PC-3 (cell line): ENCODE measurements at regions not wholly inside any gene's neighbourhood (a gene's known extent, or its start where the extent isn't known, plus 50 kb on each side); places are given as distances from the start of the nearest gene placed in this dataset.

Experiments used
- ATAC-seq: fragments of 200-7000 bp; cut with Tn5 transposase; 2 replicates; pipeline ENCODE4 v1.9.1; 2020; ENCODE audit warnings: mild to moderate bottlenecking, moderate library complexity
- BruUV-seq: library from RNA; stranded (reverse); fragments of 400-500 nt; replicated peaks from 2 replicates; lab custom pipeline; 2021; lab: Mats Ljungman, UMichigan
- CTCF ChIA-PET: fragments of 300-600 bp; sonication (Branson Sonifier 250); formaldehyde crosslinking; loops from one replicate; lab custom pipeline; 2022; ENCODE audit warnings: antibody characterized with exemption; lab: Charles Lee
- POLR2A ChIA-PET: fragments of 300-600 bp; sonication (Branson Sonifier 250); formaldehyde crosslinking; loops from one replicate; lab custom pipeline; 2022; ENCODE audit warnings: antibody characterized with exemption; ENCODE audit not compliant: unreplicated experiment; lab: Charles Lee
- DNase-seq: peaks from one replicate; pipeline ENCODE4 v3.0.0-alpha.2; 2015
- H2AFZ ChIP-seq: fragments of 300-600 bp; sonication (generic); 2 replicates; pipeline ENCODE4 v1.6.0; 2016; ENCODE audit warnings: antibody characterized with exemption, low read length
- H3F3A ChIP-seq: fragments of 300-600 bp; sonication (generic); one replicate; pipeline ENCODE4 v1.6.0; 2017; ENCODE audit warnings: antibody characterized with exemption, low read length, control low read depth, mild to moderate bottlenecking; ENCODE audit not compliant: unreplicated experiment
- H3K27ac ChIP-seq: fragments of 300-600 bp; sonication (generic); 2 replicates; pipeline ENCODE4 v1.5.1; 2016; ENCODE audit warnings: mild to moderate bottlenecking, low read length
- H3K27me3 ChIP-seq: fragments of 300-600 bp; sonication (generic); 2 replicates; pipeline ENCODE4 v1.6.1; 2016; ENCODE audit warnings: low read length, mixed read lengths
- H3K36me3 ChIP-seq: fragments of 300-600 bp; sonication (generic); 2 replicates; pipeline ENCODE4 v1.6.1; 2016; ENCODE audit warnings: low read depth, mixed run types, low read length, mixed read lengths
- H3K4me1 ChIP-seq: fragments of 300-600 bp; sonication (generic); 2 replicates; pipeline ENCODE4 v1.5.1; 2016; ENCODE audit warnings: low read length; ENCODE audit not compliant: insufficient read depth
- H3K4me2 ChIP-seq: fragments of 300-600 bp; sonication (generic); 2 replicates; pipeline ENCODE4 v1.6.0; 2016; ENCODE audit warnings: low read length
- H3K4me3 ChIP-seq: fragments of 300-600 bp; sonication (generic); 2 replicates; pipeline ENCODE4 v1.5.1; 2016; ENCODE audit warnings: mild to moderate bottlenecking, low read length, mixed read lengths
- H3K79me2 ChIP-seq: fragments of 300-600 bp; sonication (generic); 2 replicates; pipeline ENCODE4 v1.6.1; 2017; ENCODE audit warnings: low read length, mixed read lengths
- H3K9ac ChIP-seq: fragments of 300-600 bp; sonication (generic); 2 replicates; pipeline ENCODE4 v1.6.0; 2016; ENCODE audit warnings: mild to moderate bottlenecking, low read length
- H3K9me2 ChIP-seq: fragments of 300-600 bp; sonication (generic); replicated peaks from 2 replicates; pipeline ENCODE4 v1.6.1; 2016; ENCODE audit warnings: mixed run types, low read length, mixed read lengths
- H3K9me3 ChIP-seq: fragments of 300-600 bp; sonication (generic); 2 replicates; pipeline ENCODE4 v1.6.1; 2016; ENCODE audit warnings: low read length, mixed read lengths
- H4K20me1 ChIP-seq: fragments of 300-600 bp; sonication (generic); 2 replicates; pipeline ENCODE4 v1.6.1; 2016; ENCODE audit warnings: low read length, mixed read lengths
- CTCF ChIP-seq: fragments of 300-600 bp; sonication (generic); conservative IDR thresholded peaks from 2 replicates; pipeline ENCODE4 v1.5.1; 2017; ENCODE audit warnings: antibody characterized with exemption, low read depth, mild to moderate bottlenecking, low read length
- EZH2 ChIP-seq: fragments of 300-600 bp; sonication (generic); IDR thresholded peaks from one replicate; pipeline ENCODE4 v1.6.1; 2017; ENCODE audit warnings: antibody characterized with exemption, mild to moderate bottlenecking, low read length; ENCODE audit not compliant: unreplicated experiment
- EZH2phosphoT487 ChIP-seq: fragments of 300-600 bp; sonication (generic); IDR thresholded peaks from 2 replicates; pipeline ENCODE4 v1.6.1; 2018; ENCODE audit warnings: mild to moderate bottlenecking, antibody characterized with exemption, low read length, borderline replicate concordance
- intact Hi-C: fragments of 100-400 bp; cut with micrococcal nuclease; formaldehyde crosslinking; loops from 2 replicates; pipeline ENCODE4 v1.9.0; 2023

- no peak overlapping the region for H3K27ac ChIP-seq
- no peak overlapping the region for H3K4me3 ChIP-seq
- no peaks in the 10 kb centered on the region for H3K9me2 ChIP-seq
- H3K36me3 ChIP-seq = no peaks in the 10 kb centered on the region
- H4K20me1 ChIP-seq = no peaks in the 10 kb centered on the region
- DNase-seq (peak; percentile 49), ATAC-seq (no peak)
- no peak overlapping the region for H2AFZ ChIP-seq
- BruUV-seq = no TSS peak
- H3K9me3 ChIP-seq = no peaks in the 10 kb centered on the region
- no peaks in the 10 kb centered on the region; the same call in none of the 2 replicates for H3K4me1 ChIP-seq
- H3K9ac ChIP-seq = no peak overlapping the region
- no peaks in the 10 kb centered on the region for H3K79me2 ChIP-seq
- TF ChIP-seq EZH2 = no peak
- no peak for TF ChIP-seq CTCF
- TF ChIP-seq EZH2phosphoT487 = no peak
- CTCF ChIA-PET = no interaction called here
- POLR2A ChIA-PET = no interaction called here
- no peak overlapping the region for H3K4me2 ChIP-seq
- H3K27me3 ChIP-seq = no peaks in the 10 kb centered on the region
- no peaks in the 10 kb centered on the region for H3F3A ChIP-seq
- intact Hi-C loops = no loop called here
Observed at GRCh38 chr10:114723991-114724715, 66.1 kb upstream of the ABLIM1 start.

- no peak overlapping the region for H2AFZ ChIP-seq
- H3K4me1 ChIP-seq = no peaks in the 10 kb centered on the region; the same call in none of the 2 replicates
- H3K79me2 ChIP-seq = no peaks in the 10 kb centered on the region
- H3K9me3 ChIP-seq = no peaks in the 10 kb centered on the region
- no peaks in the 10 kb centered on the region for H3F3A ChIP-seq
- H3K4me3 ChIP-seq = no peak overlapping the region
- no peak overlapping the region for H3K27ac ChIP-seq
- POLR2A ChIA-PET = no interaction called here
- DNase-seq = no peak
- no peaks in the 10 kb centered on the region for H3K36me3 ChIP-seq
- H3K4me2 ChIP-seq = no peak overlapping the region
- H3K9ac ChIP-seq = no peak overlapping the region
- H4K20me1 ChIP-seq = no peaks in the 10 kb centered on the region
- no peak for ATAC-seq
- H3K9me2 ChIP-seq = no peaks in the 10 kb centered on the region
- no peak for TF ChIP-seq EZH2
- TF ChIP-seq EZH2phosphoT487 = no peak
- no peak for TF ChIP-seq CTCF
- BruUV-seq = no TSS peak
- intact Hi-C loops = no loop called here
- CTCF ChIA-PET = no interaction called here
- H3K27me3 ChIP-seq = no peaks in the 10 kb centered on the region
Observed at GRCh38 chr10:114724716-114725106, 66.6 kb upstream of the ABLIM1 start.

GRCh38 chr10:114726820-114727271, 68.8 kb upstream of the ABLIM1 start:
- Histone ChIP-seq H3K9ac (no peak overlapping the region), H3K36me3 (no peaks in the 10 kb centered on the region), H3K27ac (no peak overlapping the region), H3K27me3 (no peaks in the 10 kb centered on the region), H3K4me3 (no peak overlapping the region), H3K4me1 (no peaks in the 10 kb centered on the region; the same call in none of the 2 replicates), H3K79me2 (no peaks in the 10 kb centered on the region), H3K4me2 (no peak overlapping the region), H2AFZ (no peak overlapping the region), H3K9me2 (no peaks in the 10 kb centered on the region), H3K9me3 (no peaks in the 10 kb centered on the region), H4K20me1 (no peaks in the 10 kb centered on the region), H3F3A (no peaks in the 10 kb centered on the region)
- ChIA-PET CTCF (no interaction called here), POLR2A (no interaction called here)
- DNase-seq (no peak), ATAC-seq (no peak)
- TF ChIP-seq EZH2phosphoT487 = no peak
- TF ChIP-seq CTCF = no peak
- TF ChIP-seq EZH2 = no peak
- no TSS peak for BruUV-seq
- intact Hi-C loops = no loop called here
